Liver (tissue), 3 donors: ENCODE measurements at regions not wholly inside any gene's neighbourhood (a gene's known extent, or its start where the extent isn't known, plus 50 kb on each side); places are given as distances from the start of the nearest gene placed in this dataset.

Experiments
- FOXA1 ChIP-seq: IDR thresholded peaks from 2 replicates; pipeline ENCODE4 v1.6.1; 2016; ENCODE audit warnings: antibody characterized with exemption
- GABPA ChIP-seq, 2 donors: IDR thresholded peaks in 1 of 2; conservative IDR thresholded peaks in 1 of 2; 2 replicates each; pipeline ENCODE4 v1.6.1; 2016; ENCODE audit warnings: antibody characterized with exemption in 2 of 2, mild to moderate bottlenecking in 1 of 2, moderate library complexity in 1 of 2
- NR2F2 ChIP-seq: IDR thresholded peaks from 2 replicates; pipeline ENCODE4 v1.6.1; 2016; ENCODE audit warnings: antibody characterized with exemption
- RAD21 ChIP-seq, 2 donors: IDR thresholded peaks; 2 replicates each; pipeline ENCODE4 v1.6.1; 2016; ENCODE audit warnings: antibody characterized with exemption in 2 of 2, mild to moderate bottlenecking in 2 of 2
- SP1 ChIP-seq: IDR thresholded peaks from 2 replicates; pipeline ENCODE4 v1.6.1; 2018; ENCODE audit warnings: antibody characterized with exemption, mild to moderate bottlenecking
- TAF1 ChIP-seq: conservative IDR thresholded peaks from 2 replicates; pipeline ENCODE4 v1.6.1; 2016; ENCODE audit warnings: antibody characterized with exemption, mild to moderate bottlenecking
- TF ChIP-seq, protein P1 (sequence below): fragments of 150-350 bp; IDR thresholded peaks from 2 replicates; pipeline ENCODE4 v1.5.1; 2017; ENCODE audit warnings: improper control_type of control experiment, low read depth, low read length; ENCODE audit not compliant: missing input control
- TF ChIP-seq, protein P2 (sequence below): IDR thresholded peaks from 2 replicates; pipeline ENCODE4 v1.6.1; 2016; ENCODE audit warnings: antibody characterized with exemption, mild to moderate bottlenecking
- donor health status: healthy.
- donor health status: healthy.

GRCh38 chr2:240259924-240260529 is 119.6 kb upstream of the OTOS start:
- TF ChIP-seq FOXA1, result no peak
- TF ChIP-seq NR2F2, result no peak
- TF ChIP-seq, protein P1, sequence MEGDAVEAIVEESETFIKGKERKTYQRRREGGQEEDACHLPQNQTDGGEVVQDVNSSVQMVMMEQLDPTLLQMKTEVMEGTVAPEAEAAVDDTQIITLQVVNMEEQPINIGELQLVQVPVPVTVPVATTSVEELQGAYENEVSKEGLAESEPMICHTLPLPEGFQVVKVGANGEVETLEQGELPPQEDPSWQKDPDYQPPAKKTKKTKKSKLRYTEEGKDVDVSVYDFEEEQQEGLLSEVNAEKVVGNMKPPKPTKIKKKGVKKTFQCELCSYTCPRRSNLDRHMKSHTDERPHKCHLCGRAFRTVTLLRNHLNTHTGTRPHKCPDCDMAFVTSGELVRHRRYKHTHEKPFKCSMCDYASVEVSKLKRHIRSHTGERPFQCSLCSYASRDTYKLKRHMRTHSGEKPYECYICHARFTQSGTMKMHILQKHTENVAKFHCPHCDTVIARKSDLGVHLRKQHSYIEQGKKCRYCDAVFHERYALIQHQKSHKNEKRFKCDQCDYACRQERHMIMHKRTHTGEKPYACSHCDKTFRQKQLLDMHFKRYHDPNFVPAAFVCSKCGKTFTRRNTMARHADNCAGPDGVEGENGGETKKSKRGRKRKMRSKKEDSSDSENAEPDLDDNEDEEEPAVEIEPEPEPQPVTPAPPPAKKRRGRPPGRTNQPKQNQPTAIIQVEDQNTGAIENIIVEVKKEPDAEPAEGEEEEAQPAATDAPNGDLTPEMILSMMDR, result no peak
- TF ChIP-seq, protein P2, sequence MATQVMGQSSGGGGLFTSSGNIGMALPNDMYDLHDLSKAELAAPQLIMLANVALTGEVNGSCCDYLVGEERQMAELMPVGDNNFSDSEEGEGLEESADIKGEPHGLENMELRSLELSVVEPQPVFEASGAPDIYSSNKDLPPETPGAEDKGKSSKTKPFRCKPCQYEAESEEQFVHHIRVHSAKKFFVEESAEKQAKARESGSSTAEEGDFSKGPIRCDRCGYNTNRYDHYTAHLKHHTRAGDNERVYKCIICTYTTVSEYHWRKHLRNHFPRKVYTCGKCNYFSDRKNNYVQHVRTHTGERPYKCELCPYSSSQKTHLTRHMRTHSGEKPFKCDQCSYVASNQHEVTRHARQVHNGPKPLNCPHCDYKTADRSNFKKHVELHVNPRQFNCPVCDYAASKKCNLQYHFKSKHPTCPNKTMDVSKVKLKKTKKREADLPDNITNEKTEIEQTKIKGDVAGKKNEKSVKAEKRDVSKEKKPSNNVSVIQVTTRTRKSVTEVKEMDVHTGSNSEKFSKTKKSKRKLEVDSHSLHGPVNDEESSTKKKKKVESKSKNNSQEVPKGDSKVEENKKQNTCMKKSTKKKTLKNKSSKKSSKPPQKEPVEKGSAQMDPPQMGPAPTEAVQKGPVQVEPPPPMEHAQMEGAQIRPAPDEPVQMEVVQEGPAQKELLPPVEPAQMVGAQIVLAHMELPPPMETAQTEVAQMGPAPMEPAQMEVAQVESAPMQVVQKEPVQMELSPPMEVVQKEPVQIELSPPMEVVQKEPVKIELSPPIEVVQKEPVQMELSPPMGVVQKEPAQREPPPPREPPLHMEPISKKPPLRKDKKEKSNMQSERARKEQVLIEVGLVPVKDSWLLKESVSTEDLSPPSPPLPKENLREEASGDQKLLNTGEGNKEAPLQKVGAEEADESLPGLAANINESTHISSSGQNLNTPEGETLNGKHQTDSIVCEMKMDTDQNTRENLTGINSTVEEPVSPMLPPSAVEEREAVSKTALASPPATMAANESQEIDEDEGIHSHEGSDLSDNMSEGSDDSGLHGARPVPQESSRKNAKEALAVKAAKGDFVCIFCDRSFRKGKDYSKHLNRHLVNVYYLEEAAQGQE, result no peak
- TF ChIP-seq TAF1, result no peak
- TF ChIP-seq SP1, result no peak
- no peak for TF ChIP-seq GABPA (IDR thresholded peaks at IDR 0.05 in 1 of 2, conservative IDR thresholded peaks at IDR 0.05 in 1 of 2)
- no peak for TF ChIP-seq RAD21 (IDR thresholded peaks at IDR 0.05)
